HepG2 (cell line): ENCODE measurements at regions not wholly inside any gene's neighbourhood (a gene's known extent, or its start where the extent isn't known, plus 50 kb on each side); places are given as distances from the start of the nearest gene placed in this dataset.

Experiments used
- ATAC-seq: fragments of 200-7000 bp; cut with Tn5 transposase; 3 replicates; pipeline ENCODE4 v1.9.1; 2020; ENCODE audit warnings: mild to moderate bottlenecking, moderate library complexity
- BruUV-seq: library from RNA; stranded (reverse); fragments of 400-500 nt; replicated peaks from 2 replicates; lab custom pipeline; 2021; lab: Mats Ljungman, UMichigan
- CTCF ChIA-PET: fragments of 300-600 bp; formaldehyde crosslinking; extraction: SDS; loops from one replicate; lab custom pipeline; 2021; ENCODE audit warnings: low total read pairs, inconsistent platforms, low intra/inter-chr PET ratio; lab: Yijun Ruan, JAX
- POLR2A ChIA-PET: fragments of 350-600 bp; sonication (Branson Sonifier 250); formaldehyde crosslinking; loops from one replicate; lab custom pipeline; 2020; ENCODE audit warnings: antibody characterized with exemption, inconsistent platforms; lab: Yijun Ruan, JAX
- DNase-seq: peaks from one replicate; pipeline ENCODE4 v3.0.0-alpha.2; 2015; ENCODE audit warnings: low spot score
- FAIRE-seq: peaks from 3 replicates; lab custom pipeline; 2011; peaks lifted over from hg19 to GRCh38; lab: Jason Lieb, UNC
- H2AFZ ChIP-seq: one replicate; pipeline ENCODE4 v1.6.1; 2011; ENCODE audit warnings: low read length, inconsistent platforms
- H3K27ac ChIP-seq: fragments of 300-600 bp; 3 replicates; pipeline ENCODE4 v1.8.0; 2011; ENCODE audit warnings: mixed run types, mild to moderate bottlenecking, mixed read lengths, low read length, inconsistent platforms; ENCODE audit not compliant: insufficient read depth; ENCODE audit errors: extremely low read length
- H3K27me3 ChIP-seq, 2 experiments: fragments of 200-600 bp in 1 of 2; 2 replicates in 1 of 2; 3 replicates in 1 of 2; pipeline versions ENCODE4 v1.6.0 to v1.8.0; 2011; ENCODE audit warnings: low read length in 2 of 2, mild to moderate bottlenecking in 2 of 2, moderate library complexity in 2 of 2, inconsistent platforms in 1 of 2; ENCODE audit not compliant: insufficient read depth in 2 of 2, control insufficient read depth in 1 of 2
- H3K36me3 ChIP-seq, 2 experiments: fragments of 200-600 bp in 1 of 2; replicated peaks in 1 of 2; 2 replicates in 1 of 2; 3 replicates in 1 of 2; pipeline versions ENCODE4 v1.5.1 to v1.8.0; 2011; ENCODE audit warnings: low read length in 2 of 2, inconsistent platforms in 1 of 2; ENCODE audit not compliant: insufficient read depth in 2 of 2, control insufficient read depth in 1 of 2
- H3K4me1 ChIP-seq: 2 replicates; pipeline ENCODE4 v1.5.1; 2012; ENCODE audit warnings: low read length, inconsistent platforms; ENCODE audit not compliant: insufficient read depth
- H3K4me2 ChIP-seq: 2 replicates; pipeline ENCODE4 v1.6.0; 2011; ENCODE audit warnings: low read depth, low read length, inconsistent platforms
- H3K4me3 ChIP-seq, 3 experiments: fragments of 200-600 bp in 1 of 3; sonication (generic), shearing (Covaris generic) in 1 of 3; replicated peaks in 1 of 3; 2 replicates each; pipeline ENCODE4 v1.5.1; 2011 to 2016; ENCODE audit warnings: low read length in 3 of 3, inconsistent platforms in 2 of 3, low read depth in 2 of 3, mild to moderate bottlenecking in 2 of 3, control low read depth in 1 of 3, mixed read lengths in 1 of 3; ENCODE audit not compliant: insufficient read depth in 1 of 3
- H3K79me2 ChIP-seq: one replicate; pipeline ENCODE4 v1.6.1; 2011; ENCODE audit warnings: low read length, inconsistent platforms; ENCODE audit not compliant: insufficient read depth
- H3K9ac ChIP-seq: 2 replicates; pipeline ENCODE4 v1.6.0; 2011; ENCODE audit warnings: mild to moderate bottlenecking, low read depth, low read length, inconsistent platforms; ENCODE audit not compliant: insufficient read depth
- H3K9me3 ChIP-seq: 2 replicates; pipeline ENCODE4 v1.5.1; 2012; ENCODE audit warnings: mild to moderate bottlenecking, low read length
- H4K20me1 ChIP-seq: 2 replicates; pipeline ENCODE4 v1.6.0; 2011; ENCODE audit warnings: inconsistent platforms, mild to moderate bottlenecking, low read length, moderate library complexity; ENCODE audit not compliant: insufficient read depth
- ETV5 ChIP-seq: IDR thresholded peaks from 2 replicates; pipeline ENCODE4 v1.6.1; 2018; ENCODE audit warnings: missing biosample characterization, missing genetic modification reagents, inconsistent platforms, borderline replicate concordance
- MAFG ChIP-seq: sonication (generic); formaldehyde crosslinking; IDR thresholded peaks from 2 replicates; pipeline ENCODE4 v1.5.1; 2020; ENCODE audit warnings: mild to moderate bottlenecking, missing genetic modification reagents
- SOX13 ChIP-seq, 3 experiments: fragments of 450-650 bp in 1 of 3; sonication (generic) in 1 of 3; formaldehyde crosslinking in 1 of 3; IDR thresholded peaks in 2 of 3; conservative IDR thresholded peaks in 1 of 3; 2 replicates each; pipeline versions ENCODE4 v1.5.0 to v1.6.1; 2016 to 2020; ENCODE audit warnings: antibody characterized with exemption in 1 of 3, mild to moderate bottlenecking in 1 of 3, missing compliant biosample characterization in 1 of 3, missing genetic modification reagents in 1 of 3, moderate library complexity in 1 of 3
- SYNCRIP ChIP-seq: fragments of 200-400 bp; formaldehyde crosslinking; IDR thresholded peaks from 2 replicates; pipeline ENCODE4 v1.6.1; 2018; ENCODE audit warnings: mild to moderate bottlenecking, low read depth, low read length; ENCODE audit not compliant: insufficient read depth
- TEAD3 ChIP-seq: optimal IDR thresholded peaks from 2 replicates; pipeline ENCODE3; 2016; ENCODE audit warnings: borderline replicate concordance
- ZNF441 ChIP-seq: sonication (generic); formaldehyde crosslinking; IDR thresholded peaks from 2 replicates; pipeline ENCODE4 v1.7.0; 2021; ENCODE audit warnings: missing genetic modification reagents, borderline replicate concordance
- ZNF768 ChIP-seq: sonication (generic); formaldehyde crosslinking; IDR thresholded peaks from 2 replicates; pipeline ENCODE4 v1.4.0; 2020; ENCODE audit warnings: missing genetic modification reagents
- ZNF841 ChIP-seq: sonication (generic); formaldehyde crosslinking; IDR thresholded peaks from 2 replicates; pipeline ENCODE4 v1.8.1; 2023; ENCODE audit warnings: missing genetic modification reagents, borderline replicate concordance
- WGBS: methylation state at CpG from one replicate; pipeline ENCODE4 v1.1.6; 2017; ENCODE audit warnings: low lambda C conversion rate; 5-methylcytosine and 5-hydroxymethylcytosine counted together
- in situ Hi-C: cut with HindIII; loops from 2 replicates; pipeline ENCODE4 v1.10.0; 2017; ENCODE audit warnings: low pct_unique_long_range_greater_than_20kb; ENCODE audit not compliant: extremely low pct_ligation_motif_present
- intact Hi-C: fragments of 100-400 bp; cut with micrococcal nuclease; formaldehyde crosslinking; loops from one replicate; pipeline ENCODE4 v1.10.0; 2022; ENCODE audit not compliant: unreplicated experiment
- TF ChIP-seq, protein P1 (sequence below): sonication (generic); formaldehyde crosslinking; IDR thresholded peaks from 2 replicates; pipeline ENCODE4 v1.8.1; 2022; ENCODE audit warnings: mild to moderate bottlenecking, missing genetic modification reagents
- TF ChIP-seq, protein P2 (sequence below): sonication (generic); formaldehyde crosslinking; IDR thresholded peaks from 2 replicates; pipeline ENCODE4 v1.8.0; 2022; ENCODE audit warnings: mild to moderate bottlenecking, missing genetic modification reagents, borderline replicate concordance
- TF ChIP-seq, protein P3 (sequence below): sonication (generic); formaldehyde crosslinking; IDR thresholded peaks from 2 replicates; pipeline ENCODE4 v1.8.0; 2022; ENCODE audit warnings: missing genetic modification reagents, mild to moderate bottlenecking, moderate library complexity, borderline replicate concordance
- TF ChIP-seq, protein P4 (sequence below): sonication (generic); formaldehyde crosslinking; IDR thresholded peaks from 2 replicates; pipeline ENCODE4 v1.4.0; 2020; ENCODE audit warnings: missing genetic modification reagents

GRCh38 chr6:134846031-134846430 lies 103.9 kb downstream of the ALDH8A1 start:
- H3K36me3 ChIP-seq, result no peaks in the 10 kb centered on the region
- no peaks in the 10 kb centered on the region for H4K20me1 ChIP-seq
- H3K9ac ChIP-seq, result no peak overlapping the region
- DNase-seq (no peak), FAIRE-seq (no peak), ATAC-seq (no peak)
- H3K4me2 ChIP-seq, result no peak overlapping the region
- no peak overlapping the region for H3K27ac ChIP-seq
- BruUV-seq, result no TSS peak
- ChIA-PET CTCF (no interaction called here), POLR2A (no interaction called here)
- intact Hi-C loops, result no loop called here
- no peak overlapping the region for H3K4me3 ChIP-seq
- no peaks in the 10 kb centered on the region for H3K9me3 ChIP-seq
- no peak overlapping the region for H2AFZ ChIP-seq
- H3K4me1 ChIP-seq, result no peaks in the 10 kb centered on the region
- no peaks in the 10 kb centered on the region for H3K27me3 ChIP-seq
- TF ChIP-seq, protein P1, sequence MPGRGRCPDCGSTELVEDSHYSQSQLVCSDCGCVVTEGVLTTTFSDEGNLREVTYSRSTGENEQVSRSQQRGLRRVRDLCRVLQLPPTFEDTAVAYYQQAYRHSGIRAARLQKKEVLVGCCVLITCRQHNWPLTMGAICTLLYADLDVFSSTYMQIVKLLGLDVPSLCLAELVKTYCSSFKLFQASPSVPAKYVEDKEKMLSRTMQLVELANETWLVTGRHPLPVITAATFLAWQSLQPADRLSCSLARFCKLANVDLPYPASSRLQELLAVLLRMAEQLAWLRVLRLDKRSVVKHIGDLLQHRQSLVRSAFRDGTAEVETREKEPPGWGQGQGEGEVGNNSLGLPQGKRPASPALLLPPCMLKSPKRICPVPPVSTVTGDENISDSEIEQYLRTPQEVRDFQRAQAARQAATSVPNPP (CRISPR knock-in tag), result no peak
- no peak for TF ChIP-seq ZNF768 (CRISPR knock-in tag)
- TF ChIP-seq, protein P2, sequence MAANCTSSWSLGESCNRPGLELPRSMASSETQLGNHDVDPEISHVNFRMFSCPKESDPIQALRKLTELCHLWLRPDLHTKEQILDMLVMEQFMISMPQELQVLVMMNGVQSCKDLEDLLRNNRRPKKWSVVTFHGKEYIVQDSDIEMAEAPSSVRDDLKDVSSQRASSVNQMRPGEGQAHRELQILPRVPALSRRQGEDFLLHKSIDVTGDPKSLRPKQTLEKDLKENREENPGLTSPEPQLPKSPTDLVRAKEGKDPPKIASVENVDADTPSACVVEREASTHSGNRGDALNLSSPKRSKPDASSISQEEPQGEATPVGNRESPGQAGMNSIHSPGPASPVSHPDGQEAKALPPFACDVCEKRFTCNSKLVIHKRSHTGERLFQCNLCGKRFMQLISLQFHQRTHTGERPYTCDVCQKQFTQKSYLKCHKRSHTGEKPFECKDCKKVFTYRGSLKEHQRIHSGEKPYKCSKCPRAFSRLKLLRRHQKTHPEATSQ (CRISPR knock-in tag), result no peak
- no peak for TF ChIP-seq SOX13 (IDR thresholded peaks at IDR 0.05)
- TF ChIP-seq SOX13 (CRISPR knock-in tag; conservative IDR thresholded peaks at IDR 0.05 in 1 of 2, IDR thresholded peaks at IDR 0.05 in 1 of 2), result no peak
- TF ChIP-seq ZNF841 (CRISPR knock-in tag), result no peak
- TF ChIP-seq, protein P3, sequence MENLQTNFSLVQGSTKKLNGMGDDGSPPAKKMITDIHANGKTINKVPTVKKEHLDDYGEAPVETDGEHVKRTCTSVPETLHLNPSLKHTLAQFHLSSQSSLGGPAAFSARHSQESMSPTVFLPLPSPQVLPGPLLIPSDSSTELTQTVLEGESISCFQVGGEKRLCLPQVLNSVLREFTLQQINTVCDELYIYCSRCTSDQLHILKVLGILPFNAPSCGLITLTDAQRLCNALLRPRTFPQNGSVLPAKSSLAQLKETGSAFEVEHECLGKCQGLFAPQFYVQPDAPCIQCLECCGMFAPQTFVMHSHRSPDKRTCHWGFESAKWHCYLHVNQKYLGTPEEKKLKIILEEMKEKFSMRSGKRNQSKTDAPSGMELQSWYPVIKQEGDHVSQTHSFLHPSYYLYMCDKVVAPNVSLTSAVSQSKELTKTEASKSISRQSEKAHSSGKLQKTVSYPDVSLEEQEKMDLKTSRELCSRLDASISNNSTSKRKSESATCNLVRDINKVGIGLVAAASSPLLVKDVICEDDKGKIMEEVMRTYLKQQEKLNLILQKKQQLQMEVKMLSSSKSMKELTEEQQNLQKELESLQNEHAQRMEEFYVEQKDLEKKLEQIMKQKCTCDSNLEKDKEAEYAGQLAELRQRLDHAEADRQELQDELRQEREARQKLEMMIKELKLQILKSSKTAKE (CRISPR knock-in tag), result no peak
- no peak for TF ChIP-seq TEAD3 (CRISPR knock-in tag)
- no peak for TF ChIP-seq SYNCRIP
- TF ChIP-seq MAFG (CRISPR knock-in tag), result no peak
- TF ChIP-seq, protein P4, sequence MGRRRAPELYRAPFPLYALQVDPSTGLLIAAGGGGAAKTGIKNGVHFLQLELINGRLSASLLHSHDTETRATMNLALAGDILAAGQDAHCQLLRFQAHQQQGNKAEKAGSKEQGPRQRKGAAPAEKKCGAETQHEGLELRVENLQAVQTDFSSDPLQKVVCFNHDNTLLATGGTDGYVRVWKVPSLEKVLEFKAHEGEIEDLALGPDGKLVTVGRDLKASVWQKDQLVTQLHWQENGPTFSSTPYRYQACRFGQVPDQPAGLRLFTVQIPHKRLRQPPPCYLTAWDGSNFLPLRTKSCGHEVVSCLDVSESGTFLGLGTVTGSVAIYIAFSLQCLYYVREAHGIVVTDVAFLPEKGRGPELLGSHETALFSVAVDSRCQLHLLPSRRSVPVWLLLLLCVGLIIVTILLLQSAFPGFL (CRISPR knock-in tag), result no peak
- TF ChIP-seq ETV5 (CRISPR knock-in tag), result no peak
- TF ChIP-seq ZNF441 (CRISPR knock-in tag), result no peak
- in situ Hi-C loops, result no loop called here
- H3K79me2 ChIP-seq, result no peaks in the 10 kb centered on the region
- WGBS, result 70% methylated on average over 7 of the region's 7 CpGs
